Tibial artery (tissue), 4 donors: ENCODE measurements at regions not wholly inside any gene's neighbourhood (a gene's known extent, or its start where the extent isn't known, plus 50 kb on each side); places are given as distances from the start of the nearest gene placed in this dataset.

Source experiments
- DNase-seq, 2 donors: peaks; one replicate each; pipeline ENCODE4 v3.0.0-alpha.2; 2019
- H3K27ac ChIP-seq, 2 donors: fragments of 200-600 bp; sonication (generic) in 1 of 2; 1 replicate in 1 of 2; 2 replicates in 1 of 2; pipeline ENCODE4 v1.5.1; 2018 to 2019; ENCODE audit warnings: mild to moderate bottlenecking in 1 of 2
- H3K27me3 ChIP-seq, 2 donors: fragments of 200-600 bp; sonication (generic) in 1 of 2; one replicate each; pipeline versions ENCODE4 v1.5.1 to v1.6.0; 2016 to 2019
- H3K36me3 ChIP-seq, 3 donors: fragments of 200-600 bp; sonication (generic) in 2 of 3; one replicate each; pipeline ENCODE4 v1.5.1; 2016 to 2019; ENCODE audit warnings: mild to moderate bottlenecking in 2 of 3
- H3K4me1 ChIP-seq, 4 donors: fragments of 200-600 bp; sonication (generic) in 2 of 4; 1 replicate in 3 of 4; 2 replicates in 1 of 4; pipeline ENCODE4 v1.5.1; 2016 to 2019
- H3K4me3 ChIP-seq, 2 donors: fragments of 200-600 bp; sonication (generic) in 1 of 2; 1 replicate in 1 of 2; 2 replicates in 1 of 2; pipeline ENCODE4 v1.5.1; 2018 to 2019; ENCODE audit warnings: mild to moderate bottlenecking in 2 of 2
- H3K9me3 ChIP-seq, 3 donors: fragments of 200-600 bp; sonication (generic) in 1 of 3; one replicate each; pipeline ENCODE4 v1.5.1; 2016 to 2019
- CTCF ChIP-seq, 2 experiments: fragments of 200-600 bp in 1 of 2; fragments of 450-650 bp in 1 of 2; IDR thresholded peaks; one replicate each; pipeline ENCODE4 v1.5.1; 2017 to 2019; ENCODE audit warnings: antibody characterized with exemption in 2 of 2, mild to moderate bottlenecking in 1 of 2, moderate library complexity in 1 of 2
- intact Hi-C: fragments of 100-400 bp; cut with DNase I; formaldehyde crosslinking; loops from one replicate; pipeline ENCODE4 v1.15.0; 2023; ENCODE audit warnings: low total_unique reads

DNA sequence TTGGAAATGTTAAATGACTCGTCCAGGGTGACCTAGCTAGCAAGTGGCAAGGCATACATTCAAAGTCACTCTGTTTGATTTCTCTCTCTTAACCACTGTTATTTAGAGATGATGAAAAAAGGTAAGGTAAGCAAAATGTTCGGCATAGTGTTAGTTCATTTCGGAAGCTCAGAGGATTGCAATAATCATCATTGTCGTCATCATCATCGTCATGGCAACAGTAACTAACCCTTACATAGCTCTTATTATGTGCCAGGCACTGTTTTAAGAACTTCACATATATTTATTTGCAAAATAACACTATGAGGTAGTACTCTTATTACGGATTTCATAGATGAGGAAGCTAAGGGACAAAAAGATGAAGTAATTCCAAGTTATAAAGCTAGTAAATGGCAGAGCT, 292.7 kb upstream of the CXCR4 start:
- Histone ChIP-seq H3K4me1 (no peaks in the 10 kb centered on the region), H3K9me3 (no peaks in the 10 kb centered on the region), H3K27ac (no peak overlapping the region), H3K27me3 (no peaks in the 10 kb centered on the region), H3K4me3 (no peak overlapping the region), H3K36me3 (no peaks in the 10 kb centered on the region)
- TF ChIP-seq CTCF (IDR thresholded peaks at IDR 0.05) = no peak
- intact Hi-C loops = loop anchor here (2.0 kb wide), 1 partner anchor 42 kb away; no protein-coding TSS in a partner anchor
- DNase-seq = no peak

GRCh38 chr2:136408795-136409194, 290.8 kb upstream of the CXCR4 start:
- intact Hi-C loops = no loop called here
- Histone ChIP-seq H3K4me3 (no peak overlapping the region), H3K36me3 (no peaks in the 10 kb centered on the region), H3K27ac (no peak overlapping the region), H3K9me3 (no peaks in the 10 kb centered on the region), H3K27me3 (peaks cover 0 to 3% of the 10 kb centered on the region in 2 donors), H3K4me1 (no peaks in the 10 kb centered on the region)
- no peak for TF ChIP-seq CTCF (IDR thresholded peaks at IDR 0.05)
- DNase-seq = no peak

DNA sequence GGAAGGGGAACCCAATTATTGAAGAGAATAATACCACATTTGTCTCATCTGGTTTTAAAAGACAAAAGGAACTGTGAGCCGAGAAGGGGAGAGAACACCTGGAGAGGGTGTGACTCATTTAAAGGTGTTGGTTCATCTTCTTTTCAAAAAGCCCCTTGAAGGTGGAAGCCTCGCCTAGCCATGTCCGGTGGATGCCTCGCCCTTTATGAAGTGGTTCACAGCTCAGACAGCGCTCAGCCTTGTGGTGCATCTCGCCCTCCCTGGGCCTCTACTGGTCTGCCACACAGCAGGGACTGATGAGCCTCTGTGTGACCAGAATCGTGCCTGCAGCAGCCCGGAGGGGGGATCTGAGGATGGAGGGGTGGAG, 290.0 kb upstream of the CXCR4 start:
- H3K27me3 ChIP-seq = peaks cover 0 to 3% of the 10 kb centered on the region in 2 donors
- intact Hi-C loops = no loop called here
- no peaks in the 10 kb centered on the region for H3K9me3 ChIP-seq
- TF ChIP-seq CTCF (IDR thresholded peaks at IDR 0.05) = no peak
- no peak for DNase-seq
- H3K4me3 ChIP-seq = no peak overlapping the region
- H3K36me3 ChIP-seq = no peaks in the 10 kb centered on the region
- H3K27ac ChIP-seq = no peak overlapping the region
- H3K4me1 ChIP-seq = no peaks in the 10 kb centered on the region

DNA sequence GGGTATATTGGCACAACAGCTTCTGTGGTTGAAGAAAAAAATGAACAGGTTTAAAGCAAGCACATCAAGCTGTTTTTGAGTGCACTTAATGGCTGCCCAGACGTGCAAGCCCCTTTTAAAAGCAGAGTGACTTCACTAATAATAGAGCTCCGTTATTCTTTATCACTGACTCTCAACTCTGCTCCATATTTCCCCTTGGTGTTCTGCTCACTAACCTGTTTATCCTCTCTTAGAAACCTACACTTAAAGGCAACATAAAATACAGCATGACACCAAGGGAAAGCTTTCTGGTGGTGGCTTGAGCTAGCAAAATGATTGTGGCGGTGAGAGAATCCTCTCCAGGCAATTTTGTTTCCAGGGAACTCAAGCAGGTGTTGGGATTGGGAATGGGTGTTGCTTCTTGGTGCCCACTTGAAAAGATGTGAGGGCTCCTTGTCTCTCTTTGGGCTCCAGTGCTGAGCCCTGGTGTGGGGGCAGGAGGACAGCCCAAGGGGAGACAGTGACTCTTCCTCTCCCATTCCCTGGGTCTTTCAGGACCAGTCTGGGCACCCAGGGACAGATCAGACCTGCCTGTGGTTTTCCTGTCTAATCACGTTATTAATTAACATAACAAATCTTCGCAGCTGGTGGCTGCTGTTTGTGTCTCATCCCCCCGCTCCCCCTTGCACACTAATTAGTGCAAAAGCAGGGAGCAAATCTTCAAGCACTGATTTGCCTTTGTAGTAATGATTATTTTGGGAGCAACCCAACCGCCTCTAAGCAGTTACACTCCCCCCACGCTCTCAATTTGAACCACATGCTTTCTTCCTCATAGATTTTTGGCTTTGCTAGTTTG, 289.4 kb upstream of the CXCR4 start:
- TF ChIP-seq CTCF (IDR thresholded peaks at IDR 0.05) = no peak
- Histone ChIP-seq H3K4me1 (no peaks in the 10 kb centered on the region), H3K4me3 (no peak overlapping the region), H3K27ac (no peak overlapping the region), H3K27me3 (peaks cover 0 to 3% of the 10 kb centered on the region in 2 donors), H3K9me3 (no peaks in the 10 kb centered on the region), H3K36me3 (no peaks in the 10 kb centered on the region)
- DNase-seq = no peak
- intact Hi-C loops = no loop called here

GRCh38 chr2:136404925-136405324, 287.0 kb upstream of the CXCR4 start:
- Histone ChIP-seq H3K4me3 (no peak overlapping the region), H3K27me3 (peaks cover 0 to 3% of the 10 kb centered on the region in 2 donors), H3K9me3 (no peaks in the 10 kb centered on the region), H3K4me1 (no peaks in the 10 kb centered on the region), H3K27ac (no peak overlapping the region), H3K36me3 (no peaks in the 10 kb centered on the region)
- no peak for DNase-seq
- intact Hi-C loops = no loop called here
- no peak for TF ChIP-seq CTCF (IDR thresholded peaks at IDR 0.05)
